Muscle layer of duodenum (tissue), 2 donors: ENCODE measurements at regions not wholly inside any gene's neighbourhood (a gene's known extent, or its start where the extent isn't known, plus 50 kb on each side); places are given as distances from the start of the nearest gene placed in this dataset.

ENCODE experiments used
- H3K27ac ChIP-seq: one replicate; pipeline ENCODE4 v1.7.0; 2013; ENCODE audit warnings: mild to moderate bottlenecking, low read length
- H3K27me3 ChIP-seq: one replicate; pipeline ENCODE4 v1.7.0; 2013; ENCODE audit warnings: low read depth, mild to moderate bottlenecking, control low read depth, low read length
- H3K36me3 ChIP-seq, 2 donors: one replicate each; pipeline ENCODE4 v1.7.0; 2013; ENCODE audit warnings: low read length in 2 of 2, control low read depth in 1 of 2, mild to moderate bottlenecking in 1 of 2; ENCODE audit not compliant: insufficient read depth in 2 of 2, control insufficient read depth in 1 of 2
- H3K4me1 ChIP-seq, 2 donors: one replicate each; pipeline ENCODE4 v1.7.0; 2013; ENCODE audit warnings: low read length in 2 of 2, mild to moderate bottlenecking in 2 of 2, control low read depth in 1 of 2, moderate library complexity in 1 of 2; ENCODE audit not compliant: insufficient read depth in 2 of 2, control insufficient read depth in 1 of 2
- H3K4me3 ChIP-seq, 2 donors: one replicate each; pipeline ENCODE4 v1.7.0; 2013; ENCODE audit warnings: low read length in 2 of 2, low read depth in 1 of 2, mild to moderate bottlenecking in 1 of 2
- H3K9me3 ChIP-seq, 2 donors: one replicate each; pipeline ENCODE4 v1.7.0; 2013; ENCODE audit warnings: low read length in 2 of 2, control low read depth in 1 of 2, mild to moderate bottlenecking in 1 of 2; ENCODE audit not compliant: control insufficient read depth in 1 of 2
- donor health status: healthy.

DNA sequence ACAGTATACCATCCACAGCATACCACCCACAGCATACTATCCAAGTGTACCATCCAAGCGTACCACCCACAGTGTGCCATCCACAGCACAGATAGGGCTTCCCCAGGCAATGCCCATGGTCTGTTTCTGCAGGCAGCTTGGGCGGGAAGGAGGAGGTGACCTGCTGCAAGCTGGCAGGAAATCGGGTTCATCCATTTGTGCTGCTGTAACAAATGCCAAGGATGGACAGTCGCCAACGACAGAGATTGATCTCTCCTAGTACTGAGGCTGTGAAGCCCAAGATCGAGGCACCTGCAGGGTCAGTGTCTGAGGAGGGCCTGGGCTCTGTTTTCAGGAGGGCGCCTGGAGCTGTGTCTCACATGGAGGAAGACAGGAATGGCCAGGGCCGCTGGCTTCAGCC lies 93.6 kb upstream of the SNTG2 start:
- Histone ChIP-seq H3K36me3 (no peaks in the 10 kb centered on the region), H3K9me3 (no peaks in the 10 kb centered on the region), H3K4me3 (no peak overlapping the region), H3K4me1 (peaks cover 0 to 3% of the 10 kb centered on the region in 2 donors), H3K27ac (no peak overlapping the region), H3K27me3 (no peaks in the 10 kb centered on the region)

DNA sequence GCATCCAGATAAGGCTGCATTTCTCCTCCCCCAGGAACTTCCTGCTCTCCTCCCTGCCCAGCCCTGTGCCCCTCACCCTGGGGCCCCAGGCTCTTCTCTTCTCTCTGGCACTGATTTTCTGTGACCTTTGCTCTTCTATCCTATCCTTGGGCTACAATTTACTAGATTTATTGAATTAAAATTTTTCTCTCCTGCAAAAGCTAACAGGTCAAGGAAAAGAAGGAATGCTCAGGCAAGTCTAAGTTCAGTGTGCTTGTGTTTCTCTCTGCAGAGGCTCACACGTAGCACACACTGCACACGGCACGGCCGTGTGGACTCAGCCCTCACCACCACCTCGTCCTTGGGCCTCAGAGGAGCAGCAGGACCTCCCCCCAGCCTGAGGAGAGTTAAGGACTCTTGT lies 94.2 kb upstream of the SNTG2 start:
- Histone ChIP-seq H3K9me3 (no peaks in the 10 kb centered on the region), H3K36me3 (no peaks in the 10 kb centered on the region), H3K4me1 (no peaks in the 10 kb centered on the region), H3K4me3 (no peak overlapping the region), H3K27ac (no peak overlapping the region), H3K27me3 (no peaks in the 10 kb centered on the region)

DNA sequence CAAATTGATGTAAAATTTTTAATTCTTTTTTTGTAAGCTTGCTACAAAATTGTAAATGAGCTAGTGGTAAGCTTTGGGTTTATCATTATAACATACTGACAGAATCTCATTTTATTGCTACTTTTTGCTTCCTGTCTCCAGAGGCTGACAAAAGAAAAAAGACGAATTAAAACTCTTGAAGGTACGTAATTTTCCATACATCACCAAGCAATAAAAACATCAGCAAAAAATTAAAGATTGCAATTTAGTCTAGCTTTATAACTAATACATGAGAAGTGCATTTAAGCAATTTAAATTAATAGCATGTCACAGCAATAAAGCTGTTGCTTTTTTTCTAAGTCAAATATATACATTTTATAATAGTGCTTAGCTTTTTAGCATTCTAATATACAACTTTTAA lies 94.6 kb upstream of the SNTG2 start:
- H3K9me3 ChIP-seq = no peaks in the 10 kb centered on the region
- H3K36me3 ChIP-seq = no peaks in the 10 kb centered on the region
- no peaks in the 10 kb centered on the region for H3K4me1 ChIP-seq
- H3K27me3 ChIP-seq = no peaks in the 10 kb centered on the region
- no peak overlapping the region for H3K27ac ChIP-seq
- H3K4me3 ChIP-seq = no peak overlapping the region

DNA sequence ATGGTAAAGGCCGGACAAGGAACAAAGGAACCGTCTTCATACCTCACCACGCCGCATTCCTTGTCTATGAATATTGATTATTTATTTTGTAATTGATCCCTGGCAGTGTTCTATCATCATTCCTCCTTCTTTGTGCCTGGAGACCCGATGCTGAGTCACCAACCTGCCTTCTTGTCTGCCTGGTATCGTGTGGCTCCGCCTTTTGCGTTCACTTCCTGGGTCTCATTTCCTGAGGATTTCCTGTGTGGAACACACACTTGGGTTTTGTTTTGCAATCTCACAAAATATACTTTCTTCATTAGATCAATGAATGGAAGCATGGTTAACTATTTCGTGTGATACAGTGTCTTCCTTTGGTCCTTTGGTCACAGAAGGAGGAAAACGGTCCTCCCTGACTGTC lies 95.5 kb upstream of the SNTG2 start:
- H3K9me3 ChIP-seq = no peaks in the 10 kb centered on the region

DNA sequence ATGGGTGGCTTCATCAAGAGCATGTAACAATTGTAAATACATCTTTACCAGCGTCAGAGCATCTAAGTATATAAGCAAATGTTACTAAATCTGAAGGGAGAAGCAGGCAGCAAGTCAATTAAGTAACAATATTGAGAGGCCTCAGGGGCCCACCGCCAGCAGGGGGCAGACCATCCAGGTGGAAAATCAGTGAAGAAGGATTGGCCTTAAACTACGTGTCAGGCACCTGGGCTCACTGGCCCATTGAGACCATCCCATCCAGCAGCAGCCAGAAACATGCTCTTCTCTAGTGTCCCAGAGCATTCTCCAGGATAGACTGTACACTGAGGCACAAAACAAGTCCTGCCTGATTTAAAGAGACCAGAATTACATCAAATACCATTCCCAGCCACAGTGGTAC lies 96.2 kb upstream of the SNTG2 start:
- Histone ChIP-seq H3K4me3 (no peak overlapping the region), H3K36me3 (no peaks in the 10 kb centered on the region), H3K9me3 (no peaks in the 10 kb centered on the region), H3K27ac (no peak overlapping the region), H3K4me1 (no peaks in the 10 kb centered on the region), H3K27me3 (no peaks in the 10 kb centered on the region)

More for the DNA sequence above, 95.5 kb upstream of the SNTG2 start:
- H3K27me3 ChIP-seq = no peaks in the 10 kb centered on the region
- H3K27ac ChIP-seq = no peak overlapping the region
- H3K4me3 ChIP-seq = no peak overlapping the region
- H3K4me1 ChIP-seq = no peaks in the 10 kb centered on the region
- H3K36me3 ChIP-seq = no peaks in the 10 kb centered on the region

DNA sequence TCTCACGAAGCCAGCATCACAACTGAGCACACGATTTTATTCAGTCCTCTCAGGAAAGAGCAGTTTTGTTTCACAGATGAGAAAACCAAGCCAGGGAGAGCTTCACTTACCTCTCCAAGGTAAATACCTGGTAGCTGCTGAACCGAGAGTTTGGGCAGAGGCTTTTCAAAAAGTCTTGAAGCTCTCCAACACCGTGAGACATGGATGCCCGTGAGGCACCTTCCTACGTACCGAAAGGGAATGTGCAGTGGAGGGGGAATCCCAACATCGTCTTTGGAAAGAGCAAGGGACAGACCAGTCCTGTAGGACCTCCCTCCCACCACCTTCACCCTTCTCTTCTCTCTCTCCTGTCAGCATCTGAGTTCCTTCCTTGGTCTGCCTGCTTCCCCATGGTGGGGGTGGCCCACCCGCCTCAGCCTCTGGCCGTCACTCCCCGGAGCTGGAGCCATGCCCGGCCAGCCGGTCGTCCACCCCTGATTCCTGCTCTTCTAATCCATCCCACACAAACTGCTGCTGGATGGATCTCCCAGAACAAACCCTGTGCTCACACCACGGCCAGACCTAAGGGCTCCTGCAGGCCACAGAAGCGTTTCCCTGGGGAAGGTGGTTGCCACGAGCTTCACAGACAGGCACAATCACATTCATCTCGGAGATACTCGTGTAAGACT lies 97.3 kb upstream of the SNTG2 start:
- Histone ChIP-seq H3K4me3 (no peak overlapping the region), H3K36me3 (no peaks in the 10 kb centered on the region), H3K27ac (no peak overlapping the region), H3K27me3 (no peaks in the 10 kb centered on the region), H3K9me3 (no peaks in the 10 kb centered on the region), H3K4me1 (no peaks in the 10 kb centered on the region)

DNA sequence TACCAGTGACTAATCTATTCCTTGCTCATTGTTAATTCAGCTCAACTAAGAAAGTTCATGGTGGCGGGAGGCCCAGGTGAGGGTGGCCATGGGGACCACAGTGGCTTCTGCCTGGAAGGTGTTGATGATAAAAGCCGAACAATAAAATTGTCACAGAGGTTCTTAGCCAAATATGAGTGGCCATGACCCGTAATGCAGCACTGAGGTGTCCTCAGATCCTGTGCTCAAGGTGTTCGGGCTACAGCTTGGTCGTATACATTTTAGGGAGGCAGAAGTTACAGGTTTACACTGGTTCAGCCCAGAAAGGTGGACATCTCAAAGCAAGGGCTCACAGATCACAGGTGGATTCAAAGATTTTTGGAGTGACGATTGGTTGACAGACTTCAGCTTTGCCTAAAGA lies 98.5 kb upstream of the SNTG2 start:
- H3K27me3 ChIP-seq = no peaks in the 10 kb centered on the region
- H3K9me3 ChIP-seq = no peaks in the 10 kb centered on the region
- H3K27ac ChIP-seq = no peak overlapping the region
- no peak overlapping the region for H3K4me3 ChIP-seq
- no peaks in the 10 kb centered on the region for H3K4me1 ChIP-seq
- H3K36me3 ChIP-seq = no peaks in the 10 kb centered on the region

DNA sequence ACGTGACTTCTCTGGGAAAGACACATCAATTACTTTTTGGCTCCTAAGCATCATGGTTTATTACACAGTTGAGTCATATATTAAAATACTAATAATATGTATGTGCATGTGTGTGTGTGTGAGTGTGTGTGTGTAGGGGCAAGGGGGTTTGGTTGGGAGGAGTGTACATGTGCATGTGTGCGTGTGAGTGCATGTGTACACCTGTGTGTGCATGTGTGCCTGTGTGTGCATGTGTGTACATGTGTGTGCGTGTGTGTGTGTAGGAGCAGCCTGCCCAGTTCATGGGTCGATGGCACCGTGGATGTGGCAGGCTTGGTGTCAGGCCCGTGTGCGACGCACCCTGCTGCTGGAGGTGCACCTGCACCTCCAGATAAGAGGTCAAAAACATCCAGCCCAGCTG lies 99.0 kb upstream of the SNTG2 start:
- no peaks in the 10 kb centered on the region for H3K27me3 ChIP-seq

DNA sequence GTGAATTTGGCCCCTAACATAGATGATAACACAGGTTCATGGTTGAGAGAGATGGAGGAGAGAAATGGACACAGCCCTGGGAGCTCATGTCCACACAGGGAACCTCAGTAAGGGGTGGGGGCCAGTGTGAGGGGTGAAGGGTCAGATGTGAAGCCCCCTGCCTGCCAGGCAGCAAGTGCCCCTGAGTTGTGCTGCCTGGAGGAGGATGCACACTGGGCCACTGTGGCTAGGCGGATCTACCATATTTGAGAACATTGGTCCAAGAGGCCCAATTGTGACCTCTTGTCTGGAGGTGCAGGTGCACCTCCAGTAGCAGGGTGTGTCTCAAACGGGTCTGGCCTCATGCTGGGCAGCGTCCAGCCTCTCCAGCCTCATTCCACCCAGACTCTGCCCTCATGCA lies 99.6 kb upstream of the SNTG2 start:
- H3K4me1 ChIP-seq = no peaks in the 10 kb centered on the region
- H3K27ac ChIP-seq = no peak overlapping the region
- H3K9me3 ChIP-seq = no peaks in the 10 kb centered on the region
- no peaks in the 10 kb centered on the region for H3K36me3 ChIP-seq
- no peak overlapping the region for H3K4me3 ChIP-seq
- no peaks in the 10 kb centered on the region for H3K27me3 ChIP-seq

More for the DNA sequence above, 99.0 kb upstream of the SNTG2 start:
- Histone ChIP-seq H3K9me3 (no peaks in the 10 kb centered on the region), H3K4me1 (no peaks in the 10 kb centered on the region), H3K27ac (no peak overlapping the region), H3K4me3 (no peak overlapping the region), H3K36me3 (no peaks in the 10 kb centered on the region)

DNA sequence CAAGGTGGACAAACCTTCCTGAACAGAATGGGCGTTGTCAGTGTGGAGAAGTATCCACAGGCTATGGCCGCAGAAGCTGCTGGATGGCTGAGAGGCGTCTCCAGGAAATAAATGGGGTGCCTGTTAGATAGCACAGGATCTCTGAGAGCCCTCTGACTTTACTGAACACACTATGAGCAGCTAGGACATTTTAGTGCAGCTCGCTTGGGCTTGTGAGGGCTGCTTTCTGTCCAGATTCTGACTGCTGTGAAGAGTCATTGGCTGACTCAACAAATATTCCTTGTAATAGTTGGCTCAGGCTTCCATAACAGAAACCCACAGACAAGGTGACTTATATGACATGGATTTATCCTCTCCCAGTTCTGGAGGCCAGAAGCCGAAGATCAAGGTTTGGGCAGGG lies 100.2 kb upstream of the SNTG2 start:
- H3K9me3 ChIP-seq = no peaks in the 10 kb centered on the region
- no peak overlapping the region for H3K4me3 ChIP-seq
- no peaks in the 10 kb centered on the region for H3K36me3 ChIP-seq
- H3K27me3 ChIP-seq = no peaks in the 10 kb centered on the region
- H3K4me1 ChIP-seq = no peaks in the 10 kb centered on the region
- no peak overlapping the region for H3K27ac ChIP-seq

DNA sequence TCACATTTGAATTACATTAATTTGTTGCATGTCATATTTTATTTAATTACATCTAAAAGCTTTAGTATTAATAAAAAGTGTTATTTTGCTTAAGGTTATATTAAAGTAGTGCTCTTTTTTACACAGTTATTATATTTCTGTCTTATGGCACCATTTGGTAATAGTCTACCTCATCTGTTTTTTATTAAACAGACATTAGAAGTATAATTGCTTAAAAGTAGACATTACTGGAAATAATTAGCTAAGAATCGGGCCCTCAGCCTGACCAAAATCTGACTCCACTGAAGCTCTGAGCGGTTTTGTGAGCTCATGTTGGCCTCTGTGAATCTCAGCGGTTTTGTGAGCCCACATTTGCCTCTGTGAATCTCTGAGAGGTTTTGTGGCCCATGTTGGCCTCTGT lies 102.5 kb upstream of the SNTG2 start:
- no peaks in the 10 kb centered on the region for H3K36me3 ChIP-seq
- no peaks in the 10 kb centered on the region for H3K27me3 ChIP-seq
- no peak overlapping the region for H3K27ac ChIP-seq
- no peaks in the 10 kb centered on the region for H3K9me3 ChIP-seq
- no peaks in the 10 kb centered on the region for H3K4me1 ChIP-seq
- H3K4me3 ChIP-seq = no peak overlapping the region

DNA sequence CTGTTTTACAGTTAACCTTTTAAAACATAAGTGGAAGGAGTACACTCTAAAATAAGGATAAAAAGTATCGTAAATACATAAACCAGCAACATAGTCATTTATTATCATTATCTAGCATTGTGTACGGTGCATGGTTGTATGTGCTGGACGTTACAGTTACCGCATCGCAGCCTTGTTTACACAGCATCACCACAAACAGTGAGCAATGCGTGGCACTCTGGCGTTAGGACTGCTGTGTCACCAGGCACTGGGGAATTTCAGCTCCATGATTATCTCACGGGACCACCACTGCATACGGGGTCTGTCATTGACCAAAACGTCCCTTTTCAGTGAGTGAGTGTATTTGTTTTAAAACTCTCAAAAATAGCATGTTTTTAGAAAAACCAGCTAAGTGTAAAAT lies 103.0 kb upstream of the SNTG2 start:
- no peaks in the 10 kb centered on the region for H3K9me3 ChIP-seq
- H3K36me3 ChIP-seq = no peaks in the 10 kb centered on the region
- no peak overlapping the region for H3K4me3 ChIP-seq
- no peaks in the 10 kb centered on the region for H3K27me3 ChIP-seq
- no peak overlapping the region for H3K27ac ChIP-seq
- H3K4me1 ChIP-seq = no peaks in the 10 kb centered on the region
